Neural cell (in vitro differentiated cells): ENCODE measurements at regions not wholly inside any gene's neighbourhood (a gene's known extent, or its start where the extent isn't known, plus 50 kb on each side); places are given as distances from the start of the nearest gene placed in this dataset.

Experiments
- H2AFZ ChIP-seq: fragments of 200-600, 300-800 bp; sonication (generic), shearing (Covaris generic); 2 replicates; pipeline ENCODE4 v1.6.0; 2014; ENCODE audit warnings: low read depth, mild to moderate bottlenecking, antibody characterized with exemption, low read length, moderate library complexity
- H3F3A ChIP-seq: fragments of 200-600 bp; shearing (Covaris generic); 2 replicates; pipeline ENCODE4 v1.6.1; 2016; ENCODE audit warnings: mild to moderate bottlenecking, moderate library complexity, mixed read lengths, antibody characterized with exemption, low read length; ENCODE audit not compliant: insufficient read depth, poor library complexity, severe bottlenecking
- H3K27ac ChIP-seq: fragments of 200-600, 300-800 bp; sonication (generic), shearing (Covaris generic); 2 replicates; pipeline ENCODE4 v1.5.1; 2014; ENCODE audit warnings: mild to moderate bottlenecking, low read length, moderate library complexity
- H3K27me3 ChIP-seq: fragments of 300-800, 200-600 bp; sonication (generic), shearing (Covaris generic); 2 replicates; pipeline ENCODE4 v1.6.0; 2014; ENCODE audit warnings: mild to moderate bottlenecking, low read depth, low read length, moderate library complexity; ENCODE audit not compliant: insufficient read depth
- H3K36me3 ChIP-seq: fragments of 300-800, 200-600 bp; sonication (generic), shearing (Covaris generic); 2 replicates; pipeline ENCODE4 v1.5.1; 2014; ENCODE audit warnings: mild to moderate bottlenecking, antibody characterized with exemption, low read length, moderate library complexity; ENCODE audit not compliant: insufficient read depth
- H3K4me2 ChIP-seq: fragments of 300-800, 200-600 bp; sonication (generic), shearing (Covaris generic); 2 replicates; pipeline ENCODE4 v1.6.0; 2014; ENCODE audit warnings: mild to moderate bottlenecking, low read length
- H3K4me3 ChIP-seq: fragments of 300-800, 200-600 bp; sonication (generic), shearing (Covaris generic); 2 replicates; pipeline ENCODE4 v1.5.1; 2014; ENCODE audit warnings: mild to moderate bottlenecking, low read length, moderate library complexity
- H3K79me2 ChIP-seq: fragments of 200-600 bp; shearing (Covaris generic); replicated peaks from 2 replicates; pipeline ENCODE4 v1.6.0; 2014; ENCODE audit warnings: mild to moderate bottlenecking, low read length, moderate library complexity; ENCODE audit not compliant: insufficient read depth
- H3K9ac ChIP-seq: fragments of 300-800, 200-600 bp; sonication (generic), shearing (Covaris generic); 2 replicates; pipeline ENCODE4 v1.6.1; 2016; ENCODE audit warnings: mild to moderate bottlenecking, low read length, mixed read lengths
- H3K9me2 ChIP-seq: fragments of 200-600 bp; shearing (Covaris generic); 2 replicates; pipeline ENCODE4 v1.6.1; 2016; ENCODE audit warnings: mild to moderate bottlenecking, low read length, mixed read lengths; ENCODE audit not compliant: insufficient read depth
- H3K9me3 ChIP-seq: fragments of 200-600, 300-800 bp; sonication (generic), shearing (Covaris generic); 2 replicates; pipeline ENCODE4 v1.6.1; 2016; ENCODE audit warnings: mild to moderate bottlenecking, mixed run types, low read length, moderate library complexity, mixed read lengths
- H4K20me1 ChIP-seq: fragments of 200-600 bp; shearing (Covaris generic); 2 replicates; pipeline ENCODE4 v1.6.1; 2016; ENCODE audit warnings: mild to moderate bottlenecking, mixed run types; ENCODE audit not compliant: insufficient read depth
- CTCF ChIP-seq: fragments of 450-650 bp; IDR thresholded peaks from 2 replicates; pipeline ENCODE4 v1.5.1; 2014; ENCODE audit warnings: antibody characterized with exemption, mild to moderate bottlenecking, moderate library complexity; ENCODE audit not compliant: poor library complexity, severe bottlenecking
- EP300 ChIP-seq: fragments of 450-650 bp; conservative IDR thresholded peaks from 2 replicates; pipeline ENCODE4 v1.6.1; 2014; ENCODE audit warnings: antibody characterized with exemption, mild to moderate bottlenecking, moderate library complexity; ENCODE audit not compliant: poor library complexity, severe bottlenecking
- EZH2 ChIP-seq: fragments of 200-600, 300-800 bp; shearing (Covaris generic), sonication (generic); IDR thresholded peaks from 2 replicates; pipeline ENCODE4 v1.6.1; 2014; ENCODE audit warnings: antibody characterized with exemption, low read length, borderline replicate concordance, mild to moderate bottlenecking; ENCODE audit not compliant: insufficient read depth, poor library complexity, severe bottlenecking
- MXI1 ChIP-seq: fragments of 450-650 bp; conservative IDR thresholded peaks from 2 replicates; pipeline ENCODE4 v1.6.1; 2014; ENCODE audit warnings: antibody characterized with exemption, mild to moderate bottlenecking; ENCODE audit not compliant: poor library complexity, severe bottlenecking
- POLR2AphosphoS5 ChIP-seq: IDR thresholded peaks from 2 replicates; pipeline ENCODE4 v1.6.1; 2012
- RAD21 ChIP-seq: fragments of 450-650 bp; conservative IDR thresholded peaks from 2 replicates; pipeline ENCODE4 v1.6.1; 2014; ENCODE audit warnings: antibody characterized with exemption, mild to moderate bottlenecking, moderate library complexity
- SMC3 ChIP-seq: fragments of 450-650 bp; conservative IDR thresholded peaks from 2 replicates; pipeline ENCODE4 v1.6.1; 2014; ENCODE audit warnings: antibody characterized with exemption, mild to moderate bottlenecking, moderate library complexity; ENCODE audit not compliant: poor library complexity
- TAF1 ChIP-seq: IDR thresholded peaks from 2 replicates; pipeline ENCODE4 v1.6.1; 2012; ENCODE audit warnings: low read depth
- TF ChIP-seq, protein P1 (sequence below): IDR thresholded peaks from 2 replicates; pipeline ENCODE4 v1.6.1; 2012; ENCODE audit warnings: borderline replicate concordance

GRCh38 chr10:22152403-22152802, 65.4 kb downstream of the EBLN1 start:
- Histone ChIP-seq H3K9ac (no peak overlapping the region), H4K20me1 (no peaks in the 10 kb centered on the region), H3K9me2 (no peaks in the 10 kb centered on the region), H3K36me3 (no peaks in the 10 kb centered on the region), H2AFZ (no peak overlapping the region), H3K27ac (no peak overlapping the region), H3K27me3 (no peaks in the 10 kb centered on the region), H3K79me2 (no peaks in the 10 kb centered on the region), H3K9me3 (no peaks in the 10 kb centered on the region), H3K4me3 (no peak overlapping the region), H3K4me2 (no peak overlapping the region), H3F3A (no peaks in the 10 kb centered on the region)
- no peak for TF ChIP-seq RAD21
- TF ChIP-seq POLR2AphosphoS5, result no peak
- no peak for TF ChIP-seq MXI1
- TF ChIP-seq, protein P1, sequence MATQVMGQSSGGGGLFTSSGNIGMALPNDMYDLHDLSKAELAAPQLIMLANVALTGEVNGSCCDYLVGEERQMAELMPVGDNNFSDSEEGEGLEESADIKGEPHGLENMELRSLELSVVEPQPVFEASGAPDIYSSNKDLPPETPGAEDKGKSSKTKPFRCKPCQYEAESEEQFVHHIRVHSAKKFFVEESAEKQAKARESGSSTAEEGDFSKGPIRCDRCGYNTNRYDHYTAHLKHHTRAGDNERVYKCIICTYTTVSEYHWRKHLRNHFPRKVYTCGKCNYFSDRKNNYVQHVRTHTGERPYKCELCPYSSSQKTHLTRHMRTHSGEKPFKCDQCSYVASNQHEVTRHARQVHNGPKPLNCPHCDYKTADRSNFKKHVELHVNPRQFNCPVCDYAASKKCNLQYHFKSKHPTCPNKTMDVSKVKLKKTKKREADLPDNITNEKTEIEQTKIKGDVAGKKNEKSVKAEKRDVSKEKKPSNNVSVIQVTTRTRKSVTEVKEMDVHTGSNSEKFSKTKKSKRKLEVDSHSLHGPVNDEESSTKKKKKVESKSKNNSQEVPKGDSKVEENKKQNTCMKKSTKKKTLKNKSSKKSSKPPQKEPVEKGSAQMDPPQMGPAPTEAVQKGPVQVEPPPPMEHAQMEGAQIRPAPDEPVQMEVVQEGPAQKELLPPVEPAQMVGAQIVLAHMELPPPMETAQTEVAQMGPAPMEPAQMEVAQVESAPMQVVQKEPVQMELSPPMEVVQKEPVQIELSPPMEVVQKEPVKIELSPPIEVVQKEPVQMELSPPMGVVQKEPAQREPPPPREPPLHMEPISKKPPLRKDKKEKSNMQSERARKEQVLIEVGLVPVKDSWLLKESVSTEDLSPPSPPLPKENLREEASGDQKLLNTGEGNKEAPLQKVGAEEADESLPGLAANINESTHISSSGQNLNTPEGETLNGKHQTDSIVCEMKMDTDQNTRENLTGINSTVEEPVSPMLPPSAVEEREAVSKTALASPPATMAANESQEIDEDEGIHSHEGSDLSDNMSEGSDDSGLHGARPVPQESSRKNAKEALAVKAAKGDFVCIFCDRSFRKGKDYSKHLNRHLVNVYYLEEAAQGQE, result no peak
- no peak for TF ChIP-seq CTCF
- TF ChIP-seq EZH2, result no peak
- TF ChIP-seq EP300, result no peak
- TF ChIP-seq SMC3, result no peak
- no peak for TF ChIP-seq TAF1

DNA sequence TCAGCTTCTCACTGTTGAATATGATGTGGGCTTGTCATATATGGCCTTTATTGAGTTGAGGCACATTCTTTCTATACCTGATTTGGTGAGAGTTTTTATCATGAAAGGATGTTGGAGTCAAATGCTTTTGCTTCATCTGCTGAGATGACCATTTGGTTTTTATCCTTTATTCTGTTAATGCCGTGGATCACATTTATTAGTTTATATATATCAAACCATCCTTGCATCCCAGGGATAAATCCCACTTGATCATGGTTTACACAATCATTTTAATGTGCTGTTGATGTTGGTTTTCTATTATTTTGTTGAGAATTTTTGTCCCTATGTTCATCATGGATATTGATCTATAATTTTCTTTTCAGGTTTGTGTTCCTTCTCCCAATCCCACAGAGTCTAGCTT, 67.0 kb downstream of the EBLN1 start:
- Histone ChIP-seq H3K9me2 (no peaks in the 10 kb centered on the region), H3K36me3 (no peaks in the 10 kb centered on the region), H4K20me1 (no peaks in the 10 kb centered on the region), H3K4me2 (no peak overlapping the region), H3K79me2 (no peaks in the 10 kb centered on the region), H3K9me3 (no peaks in the 10 kb centered on the region), H3K27ac (no peak overlapping the region), H3K27me3 (no peaks in the 10 kb centered on the region), H3K4me3 (no peak overlapping the region), H2AFZ (no peak overlapping the region), H3F3A (no peaks in the 10 kb centered on the region), H3K9ac (no peak overlapping the region)
- TF ChIP-seq EP300, result no peak
- no peak for TF ChIP-seq RAD21
- TF ChIP-seq POLR2AphosphoS5, result no peak
- TF ChIP-seq, protein P1, result no peak
- no peak for TF ChIP-seq EZH2
- TF ChIP-seq SMC3, result no peak
- no peak for TF ChIP-seq TAF1
- TF ChIP-seq MXI1, result no peak
- no peak for TF ChIP-seq CTCF
